ENCODE measurements at regions not wholly inside any gene's neighbourhood (a gene's known extent, or its start where the extent isn't known, plus 50 kb on each side); places are given as distances from the start of the nearest gene placed in this dataset.

DNA sequence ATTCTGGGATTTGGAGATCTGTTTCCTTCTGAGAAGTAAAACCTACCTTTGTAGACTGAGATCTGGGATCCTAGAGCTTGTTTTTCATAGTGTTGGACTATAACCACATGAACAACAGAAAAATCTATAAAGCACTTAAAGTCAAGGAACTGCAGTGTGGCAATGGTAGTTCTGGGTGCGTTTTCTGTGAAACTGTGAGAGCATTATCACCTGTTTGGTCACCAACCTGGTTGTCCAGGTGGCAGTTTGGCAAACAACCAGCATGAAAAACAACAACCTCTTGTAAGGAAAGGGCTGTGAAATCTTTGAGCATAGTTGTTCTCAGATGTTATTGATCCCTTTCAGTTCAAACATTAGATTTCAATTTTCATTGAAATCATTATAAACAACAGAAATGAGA is 215.8 kb upstream of the CITED2 start:
- peak in 1 of 2 experiments; percentile 35 for DNase-seq

- peak in 1 of 2 experiments; percentile 42 for DNase-seq
These were observed 214.5 kb upstream of the CITED2 start for GRCh38 chr6:139588734-139589593.

GRCh38 chr6:139588076-139588639 is 213.7 kb upstream of the CITED2 start:
- peak; percentile 63 to 90 for DNase-seq

DNA sequence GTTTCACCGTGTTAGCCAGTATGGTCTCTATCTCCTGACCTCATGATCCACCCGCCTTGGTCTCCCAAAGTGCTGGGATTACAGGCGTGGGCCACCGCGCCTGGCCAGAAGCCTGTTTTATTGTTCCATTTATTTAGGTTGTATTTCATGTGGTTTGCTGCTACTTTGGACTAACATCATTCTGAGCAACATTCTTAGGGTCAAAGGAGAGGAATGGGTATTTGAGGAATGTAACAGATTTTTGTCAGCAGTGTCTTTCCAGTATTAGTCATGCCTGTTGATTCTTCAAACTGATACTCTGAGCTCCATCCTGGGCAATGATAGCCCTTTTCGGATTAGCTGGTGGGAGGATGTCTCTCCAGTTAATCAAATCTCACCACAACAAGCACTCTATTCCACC is 213.0 kb upstream of the CITED2 start:
- DNase-seq: no peak

GRCh38 chr6:139586273-139586672 is 211.8 kb upstream of the CITED2 start:
- DNase-seq: no peak

DNA sequence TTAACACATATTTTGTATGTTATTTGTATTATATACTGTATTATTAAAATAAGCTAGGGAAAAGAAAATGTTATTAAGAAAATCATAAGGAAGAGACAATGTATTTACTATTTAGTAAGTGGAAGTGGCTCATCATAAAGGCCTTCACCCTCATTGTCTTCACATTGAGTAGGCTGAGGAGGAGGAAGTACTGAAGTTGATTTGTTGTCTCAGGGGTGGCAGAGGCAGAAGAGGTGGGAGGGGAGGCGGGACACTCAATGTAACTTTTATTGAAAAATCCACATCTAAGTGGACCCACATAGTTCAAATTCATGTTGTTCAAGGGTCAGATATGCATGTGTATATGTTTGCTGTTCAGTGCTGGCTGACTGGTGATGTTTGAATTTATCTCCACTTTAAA is 210.2 kb upstream of the CITED2 start:
- DNase-seq: no peak

- DNase-seq: no peak
These were observed 209.0 kb upstream of the CITED2 start for GRCh38 chr6:139583420-139583819.

DNA sequence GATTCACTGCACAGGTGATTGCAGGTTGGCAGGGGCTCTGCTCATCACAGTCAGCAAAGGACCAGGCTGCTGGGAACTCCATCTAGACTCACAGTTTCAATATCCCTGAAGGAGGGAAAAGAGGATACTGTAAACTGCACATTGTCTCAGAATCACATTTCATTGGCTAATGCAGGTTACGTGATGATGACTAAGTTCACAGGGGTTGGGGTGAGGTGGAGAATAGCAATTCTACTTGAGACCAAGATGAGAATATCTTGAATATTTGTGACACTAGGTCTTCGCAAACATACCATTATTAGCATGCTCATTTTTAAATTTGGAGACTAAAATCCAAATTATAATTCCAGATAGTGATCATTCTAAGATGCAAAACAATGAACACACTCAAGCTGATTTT is 208.5 kb upstream of the CITED2 start:
- DNase-seq: no peak

- DNase-seq: no peak
These were observed 207.0 kb upstream of the CITED2 start for GRCh38 chr6:139581485-139581865.

DNA sequence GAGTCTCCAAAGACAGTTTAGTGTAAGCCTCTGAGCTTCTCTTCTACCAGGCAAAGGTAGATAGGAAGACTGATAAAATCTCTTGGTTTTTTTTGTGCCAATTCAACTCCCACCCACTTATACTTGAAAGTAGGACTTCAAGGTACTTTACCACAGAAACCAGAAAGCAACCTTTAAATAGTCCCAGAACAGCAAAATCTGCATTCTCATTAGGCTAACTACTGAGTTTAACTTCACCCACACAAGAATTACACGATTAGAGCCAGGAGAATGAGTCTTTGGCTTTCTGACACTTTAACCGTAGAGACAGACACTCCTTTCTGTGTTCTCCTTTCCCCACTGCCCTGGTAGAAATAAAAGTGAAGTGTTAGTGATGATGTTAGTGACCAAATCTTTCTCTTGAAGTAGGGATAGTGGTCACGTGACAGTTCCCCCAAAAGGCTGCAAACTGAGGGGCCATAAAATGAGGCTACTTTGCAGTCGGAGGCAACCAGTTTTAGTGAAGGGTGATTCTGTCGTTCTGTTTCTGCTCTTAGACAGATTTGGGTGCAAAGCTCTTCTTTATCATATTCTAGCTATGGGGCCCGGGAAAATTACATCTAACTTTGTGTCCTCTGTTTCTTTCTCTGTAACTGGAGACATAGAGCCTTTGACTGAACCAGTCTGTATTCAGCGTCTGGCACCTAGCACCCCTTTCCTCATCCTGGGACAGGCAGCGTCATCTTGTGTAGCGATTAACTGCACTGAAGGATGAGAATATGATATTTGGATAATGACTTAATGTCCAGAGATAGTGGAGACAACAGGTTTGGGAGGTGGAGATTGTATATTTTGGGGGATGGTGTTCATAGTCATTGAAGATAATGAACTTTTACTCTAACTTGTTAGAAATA is 206.4 kb upstream of the CITED2 start:
- DNase-seq: no peak

GRCh38 chr6:139577763-139578604 is 203.5 kb upstream of the CITED2 start:
- DNase-seq: no peak

DNA sequence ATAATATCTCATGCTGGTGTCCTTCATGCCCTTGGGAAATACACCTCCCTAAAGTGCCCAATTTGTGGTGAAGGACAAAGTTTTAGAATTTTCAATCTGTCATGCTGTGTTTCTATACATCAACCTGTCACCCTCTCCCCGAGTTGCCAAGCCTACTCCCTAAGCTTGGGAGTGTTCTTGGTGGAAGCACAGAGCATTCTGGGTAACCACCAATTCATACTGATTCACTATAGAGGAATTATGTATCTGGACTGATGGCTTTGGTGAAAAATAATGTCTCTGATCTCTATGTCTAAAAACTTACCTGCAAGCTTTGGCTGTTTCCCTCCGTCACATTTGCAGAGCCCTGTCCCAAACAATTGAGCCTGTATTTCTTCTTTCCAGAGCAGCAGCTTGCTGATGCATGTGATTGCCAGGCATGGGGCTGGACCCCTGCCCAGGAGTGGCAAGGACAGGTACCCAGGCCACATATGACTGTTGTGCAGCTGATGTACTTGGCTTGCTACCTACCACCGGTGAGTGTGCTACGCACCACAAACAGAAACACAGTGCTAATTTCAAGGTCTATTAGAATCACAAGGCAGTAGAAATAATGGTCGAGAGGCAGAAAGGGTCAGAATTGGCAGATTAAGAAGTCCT is 202.8 kb upstream of the CITED2 start:
- DNase-seq: no peak

DNA sequence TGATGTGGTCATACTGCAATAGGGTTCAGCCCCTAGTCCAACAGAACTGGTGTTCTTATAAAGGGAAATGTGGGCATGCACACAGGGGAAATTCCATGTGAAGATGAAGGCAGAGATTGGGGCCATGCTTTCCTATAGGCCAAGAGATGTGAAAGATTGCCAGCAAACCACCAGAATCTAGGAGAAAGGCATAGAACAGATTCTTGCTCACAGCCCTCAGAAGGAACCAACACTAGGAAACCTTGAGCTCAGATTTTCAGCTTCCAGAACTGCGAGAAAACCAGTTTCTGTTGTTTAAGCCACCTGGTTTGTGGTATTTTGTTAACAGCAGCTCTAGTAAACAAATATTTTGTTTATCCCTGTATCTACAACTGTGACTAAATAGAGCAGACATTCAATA is 197.6 kb upstream of the CITED2 start:
- no peak for DNase-seq

DNA sequence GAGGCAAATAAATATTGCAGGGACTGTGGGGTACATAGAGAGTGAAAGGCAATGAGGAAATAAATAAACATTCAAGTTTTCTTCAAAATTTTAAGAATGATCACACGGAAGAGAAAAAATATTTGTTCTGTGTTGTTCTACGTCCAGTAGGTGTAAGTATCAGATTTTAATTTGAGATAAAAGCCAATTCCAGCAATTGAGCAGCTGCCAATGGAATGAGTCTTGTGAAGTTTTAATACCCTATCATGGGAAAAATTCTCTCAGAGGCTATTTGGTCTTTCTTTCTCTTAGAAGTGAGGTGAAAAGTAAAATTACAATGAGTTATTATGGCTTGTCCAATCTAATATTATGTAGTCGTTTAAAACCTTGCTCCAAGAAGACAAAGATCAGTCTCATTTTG is 195.7 kb upstream of the CITED2 start:
- DNase-seq: no peak

DNA sequence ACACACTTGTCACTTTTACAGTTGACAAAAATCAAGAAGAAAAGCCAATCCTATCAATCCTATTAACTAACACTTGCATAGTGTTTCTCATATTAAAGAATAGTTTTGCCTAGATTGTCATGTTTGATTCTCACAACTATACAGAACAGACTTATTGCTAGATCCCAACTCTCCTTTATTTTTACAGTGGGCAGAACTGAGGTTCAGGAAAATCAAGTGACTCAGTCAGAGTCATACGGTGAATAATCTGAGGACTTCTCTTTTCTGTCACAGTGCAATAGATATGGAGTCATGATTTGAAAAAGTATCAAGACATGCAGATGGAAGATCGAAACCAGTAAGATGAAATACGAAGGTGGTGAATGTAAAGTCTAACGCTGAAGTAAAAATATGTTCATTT is 195.1 kb upstream of the CITED2 start:
- no peak for DNase-seq

- DNase-seq: no peak
These were observed 194.6 kb upstream of the CITED2 start for GRCh38 chr6:139568956-139569538.

DNA sequence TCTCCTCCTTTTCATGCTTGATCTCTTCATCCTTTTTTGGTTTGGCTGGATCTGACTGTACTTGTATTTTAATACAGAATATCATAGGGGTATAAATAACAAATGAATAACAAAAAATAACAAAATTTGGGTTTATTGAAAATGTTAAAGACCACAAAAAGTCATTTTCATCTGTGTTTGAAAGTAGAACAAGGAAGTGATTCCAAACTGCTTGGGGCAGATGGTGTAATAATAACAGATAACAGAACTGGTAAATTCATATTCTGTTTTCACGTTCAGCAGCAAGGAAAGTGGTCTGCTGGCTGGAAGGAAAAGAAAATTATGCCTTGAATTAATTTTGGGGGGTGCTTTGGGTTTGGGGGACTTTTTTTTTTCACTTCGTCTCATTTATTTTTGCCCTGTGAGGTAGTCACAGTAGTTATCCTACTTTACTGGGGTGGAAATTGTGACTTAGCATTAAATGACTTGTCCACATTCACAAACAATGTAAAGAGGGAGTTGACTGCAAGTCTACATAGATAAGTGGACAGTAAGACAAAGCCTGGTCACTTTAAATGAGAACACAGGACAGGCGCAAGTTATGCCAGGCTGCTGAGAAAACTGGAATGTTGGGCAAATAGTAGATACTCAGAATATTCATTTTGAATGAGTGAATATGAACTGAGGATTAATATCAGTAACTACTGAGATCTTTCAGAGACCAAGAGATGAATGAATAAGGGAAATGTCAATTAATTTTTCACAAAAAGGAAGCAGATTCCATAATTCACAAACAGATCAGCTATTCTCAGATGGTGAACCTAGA is 193.9 kb upstream of the CITED2 start:
- DNase-seq: no peak

DNA sequence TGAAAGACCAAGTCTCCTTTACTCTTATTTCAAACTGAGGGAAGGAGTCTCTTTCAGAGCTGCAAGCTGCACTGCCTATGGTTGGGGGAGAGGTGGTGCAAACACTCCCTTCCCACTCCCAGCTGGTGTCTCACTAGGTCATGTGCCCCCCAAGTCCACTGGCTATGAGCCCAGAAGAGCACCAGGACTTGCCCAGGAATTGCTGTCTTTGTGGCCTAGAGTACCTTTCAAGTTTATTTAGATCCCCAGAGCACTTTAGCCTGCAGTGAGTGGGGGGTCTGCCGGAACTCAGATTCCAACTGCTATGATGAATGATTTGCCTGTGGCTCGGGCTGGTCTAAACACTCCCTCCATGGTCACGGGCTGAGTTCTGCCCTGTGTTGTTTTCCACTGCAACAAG is 192.6 kb upstream of the CITED2 start:
- no peak for DNase-seq

DNA sequence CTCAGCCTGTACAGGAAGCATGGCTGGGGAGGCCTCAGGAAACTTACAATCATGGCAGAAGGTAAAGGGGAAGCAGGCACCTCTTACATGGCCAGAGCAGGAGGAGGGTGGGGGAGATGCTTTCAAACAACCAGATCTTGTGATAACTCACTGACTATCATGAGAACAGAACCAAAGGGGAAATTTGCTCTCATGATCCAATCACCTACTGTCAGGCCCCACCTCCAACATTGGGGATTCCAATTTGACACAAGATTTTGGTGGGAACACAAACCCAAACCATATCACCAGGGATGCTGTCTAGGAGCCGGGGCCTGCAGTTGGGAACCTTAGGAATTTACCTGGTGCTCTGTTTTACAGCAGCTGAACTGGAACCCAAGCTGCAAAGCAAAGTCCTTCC is 191.1 kb upstream of the CITED2 start:
- no peak for DNase-seq

GRCh38 chr6:139557547-139557946 is 183.1 kb upstream of the CITED2 start:
- no peak for DNase-seq

DNA sequence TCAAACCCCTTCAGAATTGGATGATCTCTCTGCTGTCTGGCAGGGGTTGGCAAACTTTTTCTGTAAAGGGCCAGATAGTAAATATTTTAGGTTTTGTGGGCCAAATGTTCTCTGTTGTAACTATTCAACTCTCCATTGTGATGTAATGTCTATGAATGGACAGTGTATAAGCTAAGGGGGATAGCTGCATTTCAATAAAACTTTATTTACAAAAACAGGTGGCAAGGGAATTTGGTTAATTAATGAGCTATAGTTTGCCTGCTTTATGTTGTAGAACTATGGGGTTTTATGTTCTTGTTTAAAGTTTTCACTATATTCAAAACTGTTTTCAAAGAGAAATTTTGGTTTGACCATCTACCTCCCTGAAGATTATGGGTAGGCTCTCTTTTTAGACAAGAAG is 182.1 kb upstream of the CITED2 start:
- DNase-seq: no peak

All from NCI-H2081 (cell line).